ENCODE measurements at regions not wholly inside any gene's neighbourhood (a gene's known extent, or its start where the extent isn't known, plus 50 kb on each side); places are given as distances from the start of the nearest gene placed in this dataset.

DNA sequence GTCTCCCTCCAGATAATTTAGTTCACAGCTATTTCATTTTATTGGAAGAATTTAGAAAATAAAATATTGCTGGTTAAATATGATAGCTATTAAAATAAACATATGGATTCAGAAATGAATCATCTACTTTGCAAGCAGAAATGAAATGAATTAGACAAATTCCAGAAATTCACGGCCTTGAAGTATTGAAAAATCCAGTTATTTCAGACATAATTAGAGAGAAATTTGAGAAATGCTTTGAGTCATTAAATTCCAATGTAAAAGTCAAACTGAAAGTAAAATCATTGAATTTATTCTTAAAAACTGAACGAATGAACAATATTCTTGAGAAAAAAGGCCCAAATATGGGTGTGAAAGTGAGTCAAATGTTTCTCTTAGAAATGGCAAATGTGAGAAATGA is 632.6 kb upstream of the EDIL3 start:
- TF ChIP-seq EZH2 (IDR thresholded peaks at IDR 0.05; ENCODE audit: borderline replicate concordance, control insufficient read depth, low read depth, low read length) (no peak), YBX1 (IDR thresholded peaks at IDR 0.05) (no peak), NR2C2 (IDR thresholded peaks at IDR 0.05; ENCODE audit: borderline replicate concordance, control insufficient read depth, insufficient read length, low read depth) (no peak), POLR2AphosphoS5 (IDR thresholded peaks at IDR 0.05; ENCODE audit: low read length) (no peak), BHLHE40 (IDR thresholded peaks at IDR 0.05; ENCODE audit: borderline replicate concordance in 1 of 2, low read depth in 2 of 2, low read length in 1 of 2) (no peak), ZSCAN29 (IDR thresholded peaks at IDR 0.05) (no peak), YY1 (IDR thresholded peaks at IDR 0.05; ENCODE audit: low read depth, low read length) (no peak)
